Left colon (tissue), 2 donors: ENCODE measurements at regions not wholly inside any gene's neighbourhood (a gene's known extent, or its start where the extent isn't known, plus 50 kb on each side); places are given as distances from the start of the nearest gene placed in this dataset.

Experiments
- ATAC-seq: fragments of 200-7000 bp; cut with Tn5 transposase; one replicate; pipeline ENCODE4 v1.9.1; 2020; ENCODE audit warnings: mild to moderate bottlenecking, moderate library complexity
- DNase-seq, 2 donors: peaks; one replicate each; pipeline ENCODE4 v3.0.0-alpha.2; 2020
- intact Hi-C, 2 donors: fragments of 100-400 bp; cut with DNase I in 1 of 2; cut with micrococcal nuclease in 1 of 2; formaldehyde crosslinking; loops; one replicate each; pipeline versions ENCODE4 v1.11.2 to v1.14.0; 2022; cut with DNase I, micrococcal nuclease
- donor health status: DM: no; HTN: no; CAD: no.
- donor health status: DM: yes; HTN: yes; CAD: no.

GRCh38 chr3:78424656-78425055, 1343.1 kb downstream of the ROBO1 start:
- ATAC-seq, result no peak
- no peak for DNase-seq
- intact Hi-C loops, result no loop called here

DNA sequence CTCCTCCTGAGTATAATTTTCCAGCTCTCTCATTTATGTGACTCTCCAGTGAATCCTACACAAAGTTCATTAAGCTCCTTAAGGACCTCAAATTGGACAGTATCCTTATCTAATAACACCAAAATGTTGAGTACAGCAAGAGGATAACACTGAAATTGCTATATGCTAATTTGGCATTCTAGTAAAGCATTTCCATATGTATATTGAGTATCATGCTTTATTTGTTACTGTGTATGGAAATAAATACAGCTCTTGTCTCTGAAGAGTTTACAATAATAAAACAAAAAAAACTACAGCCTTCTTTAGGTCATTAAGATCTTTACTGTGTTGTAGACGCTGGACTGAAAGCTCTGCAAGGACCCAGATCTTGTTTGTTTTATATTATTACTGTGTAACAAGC, 1341.3 kb downstream of the ROBO1 start:
- ATAC-seq (no peak), DNase-seq (no peak)
- intact Hi-C loops, result no loop called here

- DNase-seq (no peak), ATAC-seq (no peak)
- intact Hi-C loops, result no loop called here
Measured at GRCh38 chr3:78427303-78427702, 1340.5 kb downstream of the ROBO1 start.

DNA sequence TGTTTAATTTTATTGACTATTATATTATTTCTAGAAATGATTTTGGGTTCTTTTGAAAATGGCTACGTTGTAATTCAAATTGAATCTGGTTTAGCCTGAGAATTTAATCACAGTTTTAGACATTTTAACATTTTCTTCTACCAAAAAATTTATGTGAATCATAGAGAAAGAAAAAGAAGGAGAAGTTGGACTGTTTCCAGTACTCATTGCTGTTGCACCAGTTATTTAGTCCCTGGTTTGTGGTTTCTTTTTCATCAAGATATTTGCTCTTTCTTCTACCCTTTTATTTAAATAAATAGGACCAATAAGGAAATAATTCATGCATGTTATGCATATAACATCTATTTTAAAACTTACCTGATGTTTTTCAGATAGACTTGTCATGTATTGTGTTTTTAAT, 1337.1 kb downstream of the ROBO1 start:
- intact Hi-C loops, result no loop called here
- ATAC-seq, result no peak
- DNase-seq, result no peak

DNA sequence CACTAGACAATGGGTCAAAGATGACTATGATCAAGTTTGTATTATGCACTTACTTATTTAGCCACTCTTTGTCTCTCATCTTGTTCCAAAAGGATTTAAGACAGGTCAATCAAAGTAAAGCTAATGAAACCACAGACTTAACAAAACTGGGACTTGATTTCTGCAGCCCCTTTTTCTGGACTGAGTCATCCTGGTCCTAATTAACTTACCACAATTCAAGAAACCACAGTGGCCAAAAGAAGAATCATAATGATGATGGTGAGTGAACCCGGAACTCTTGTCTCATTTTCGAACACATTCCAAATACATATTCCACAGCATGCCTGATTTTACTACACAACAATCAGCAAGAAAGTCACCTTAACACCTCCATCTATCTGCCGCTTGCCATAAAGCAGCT, 1333.0 kb downstream of the ROBO1 start:
- ATAC-seq, result no peak
- intact Hi-C loops, result no loop called here
- DNase-seq, result no peak

GRCh38 chr3:78455166-78455565, 1312.6 kb downstream of the ROBO1 start:
- ATAC-seq (no peak), DNase-seq (no peak)
- intact Hi-C loops, result no loop called here

GRCh38 chr3:78455712-78456433, 1311.9 kb downstream of the ROBO1 start:
- ATAC-seq, result no peak
- intact Hi-C loops, result no loop called here
- DNase-seq, result no peak

DNA sequence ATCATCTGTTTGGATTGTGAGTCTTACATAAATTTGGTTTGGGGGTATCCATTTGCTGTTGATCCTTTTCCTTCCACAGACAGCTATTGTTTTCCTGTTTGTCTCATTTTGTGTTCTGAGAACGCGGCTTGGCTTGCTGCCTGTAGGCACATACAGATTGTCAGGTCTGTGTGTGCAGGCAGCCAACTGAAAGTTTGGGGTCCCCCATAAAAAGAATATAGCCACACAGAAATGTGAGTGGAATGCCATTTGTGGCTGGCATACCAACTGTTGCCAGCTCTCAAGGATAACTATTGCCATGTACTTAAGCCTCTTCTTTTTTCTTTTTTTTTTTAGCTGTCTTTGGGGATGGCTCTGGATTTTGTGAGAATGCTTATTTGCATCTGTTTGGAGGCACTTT, 1308.0 kb downstream of the ROBO1 start:
- no peak for ATAC-seq
- intact Hi-C loops, result no loop called here

DNA sequence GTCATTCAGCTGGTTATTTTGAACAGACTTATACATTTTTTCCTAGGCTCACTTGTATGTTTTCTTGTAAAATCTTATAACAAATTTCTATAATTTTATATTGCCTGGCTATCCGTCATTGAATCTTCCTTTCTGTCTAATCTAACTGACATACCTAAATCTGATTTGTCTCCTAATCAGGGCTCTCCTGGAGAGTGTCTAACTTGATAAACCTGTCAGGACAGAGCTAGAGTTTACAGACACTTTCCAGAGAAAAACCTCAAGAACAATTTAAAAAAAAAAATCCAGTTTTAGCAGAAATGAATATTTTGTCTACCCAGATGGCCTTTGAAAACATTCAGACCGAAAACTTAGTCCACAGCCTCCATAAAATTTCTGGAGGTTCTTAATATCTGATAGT, 1305.8 kb downstream of the ROBO1 start:
- intact Hi-C loops, result no loop called here
- DNase-seq (no peak), ATAC-seq (no peak)

More for the DNA sequence above, 1308.0 kb downstream of the ROBO1 start:
- no peak for DNase-seq

- ATAC-seq, result no peak
- no peak for DNase-seq
- intact Hi-C loops, result no loop called here
Measured at GRCh38 chr3:78476076-78476475, 1291.7 kb downstream of the ROBO1 start.

GRCh38 chr3:78481050-78481449, 1286.7 kb downstream of the ROBO1 start:
- DNase-seq (no peak), ATAC-seq (no peak)
- intact Hi-C loops, result no loop called here

DNA sequence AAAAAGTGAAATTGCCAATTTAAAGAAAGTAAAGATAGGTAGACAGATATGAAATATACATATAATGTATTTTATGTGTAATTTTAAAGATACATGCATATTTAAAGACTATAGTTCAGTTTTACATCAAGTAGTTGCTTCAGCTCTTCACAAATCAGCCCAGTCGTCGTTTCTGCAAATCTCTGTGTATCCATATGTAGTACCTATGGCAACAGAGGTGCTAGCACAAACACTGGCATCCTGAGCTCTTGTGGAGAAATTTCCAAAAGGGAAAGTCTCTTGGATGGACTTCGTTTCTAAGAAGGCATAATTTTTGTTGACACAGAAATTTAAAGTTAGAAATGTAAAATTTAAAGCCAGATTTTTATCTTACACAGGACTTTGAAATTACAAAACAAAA, 1284.7 kb downstream of the ROBO1 start:
- DNase-seq, result no peak
- intact Hi-C loops, result no loop called here
- no peak for ATAC-seq

- DNase-seq (no peak), ATAC-seq (no peak)
- intact Hi-C loops, result no loop called here
Measured at GRCh38 chr3:78494851-78495250, 1272.9 kb downstream of the ROBO1 start.

GRCh38 chr3:78495301-78495700, 1272.5 kb downstream of the ROBO1 start:
- intact Hi-C loops, result no loop called here
- ATAC-seq, result no peak
- DNase-seq, result no peak

DNA sequence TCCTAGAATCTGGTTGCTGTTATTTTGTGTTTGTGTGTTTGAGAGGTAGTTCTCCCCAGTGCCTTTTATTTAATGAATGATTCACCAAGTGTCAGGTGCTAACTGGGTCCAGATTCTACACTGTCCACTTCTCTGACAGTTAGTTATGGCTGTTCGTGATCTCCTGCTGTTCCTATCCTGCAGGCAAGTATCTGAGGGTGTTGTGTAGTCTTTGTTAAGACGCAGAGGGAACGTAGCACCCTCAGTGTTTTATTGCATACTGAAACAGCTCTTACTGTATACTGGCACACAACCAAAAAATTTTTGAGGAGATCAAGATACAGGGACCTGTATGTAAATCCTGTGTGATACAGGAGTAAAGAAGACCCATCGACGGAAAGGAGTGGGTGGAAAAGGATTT, 1271.3 kb downstream of the ROBO1 start:
- DNase-seq (no peak), ATAC-seq (no peak)
- intact Hi-C loops, result no loop called here

- no peak for ATAC-seq
- intact Hi-C loops, result no loop called here
- no peak for DNase-seq
Measured at GRCh38 chr3:78497021-78497420, 1270.8 kb downstream of the ROBO1 start.

DNA sequence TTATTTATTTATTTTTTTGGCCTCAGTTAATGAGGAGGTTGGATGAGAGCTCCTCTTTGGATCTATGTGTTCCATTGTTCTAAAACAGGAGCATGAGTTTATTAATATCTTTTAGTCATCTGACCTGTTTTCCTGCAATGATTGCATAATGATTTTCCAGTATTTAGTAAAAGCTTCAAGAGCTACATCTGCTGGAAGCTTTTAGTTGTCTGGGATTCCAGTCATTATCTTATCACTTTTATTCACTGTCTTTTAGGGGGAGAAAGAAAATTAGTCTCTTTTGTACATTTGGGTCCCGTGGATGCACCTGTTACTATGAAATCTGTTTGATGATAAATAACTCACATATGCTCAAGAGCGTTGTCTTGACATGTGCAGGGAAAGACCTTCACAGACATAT, 1270.0 kb downstream of the ROBO1 start:
- intact Hi-C loops, result no loop called here
- ATAC-seq (no peak), DNase-seq (no peak)

GRCh38 chr3:78506061-78506460, 1261.7 kb downstream of the ROBO1 start:
- intact Hi-C loops, result no loop called here
- no peak for ATAC-seq
- DNase-seq, result no peak

GRCh38 chr3:78506581-78507195, 1261.1 kb downstream of the ROBO1 start:
- no peak for DNase-seq
- ATAC-seq, result no peak
- intact Hi-C loops, result no loop called here

DNA sequence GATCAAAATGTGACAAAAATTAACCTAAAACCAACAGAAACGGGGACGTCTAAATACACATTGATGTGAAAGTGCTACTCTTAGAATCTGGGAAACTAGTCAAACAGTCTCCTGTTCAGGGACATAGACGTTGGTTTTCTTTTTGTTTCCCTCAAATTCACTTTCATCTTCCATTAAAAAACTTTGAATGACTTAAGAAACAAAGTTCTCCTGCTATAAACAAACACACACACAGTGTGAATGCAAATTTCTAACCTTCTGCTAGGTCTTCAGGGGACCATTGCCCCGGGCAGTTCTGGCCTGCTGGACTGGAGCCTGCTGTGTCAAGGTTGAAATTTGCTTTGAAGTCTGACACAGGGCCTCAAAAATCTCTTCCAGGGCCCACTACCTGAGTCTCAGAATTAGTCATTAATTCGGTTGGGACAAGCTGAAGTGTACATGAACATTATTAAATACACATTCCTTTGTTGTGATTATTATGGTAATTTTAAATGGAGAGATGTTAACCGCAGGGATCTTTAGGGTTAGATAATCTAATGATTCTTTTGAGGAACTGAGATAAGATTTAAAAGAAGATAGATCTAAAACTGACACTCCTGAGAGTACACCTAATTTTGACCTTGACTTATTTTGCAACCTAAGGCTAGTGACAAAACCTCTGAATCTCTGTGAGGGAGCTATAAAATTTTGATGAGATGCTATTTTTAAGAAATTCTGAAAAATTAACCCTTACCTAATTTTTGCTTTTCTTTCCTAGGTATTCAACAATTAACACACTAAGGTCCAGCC, 1260.4 kb downstream of the ROBO1 start:
- ATAC-seq (no peak), DNase-seq (no peak)
- intact Hi-C loops, result no loop called here
